Thoracic aorta (tissue), 2 donors: ENCODE measurements at regions not wholly inside any gene's neighbourhood (a gene's known extent, or its start where the extent isn't known, plus 50 kb on each side); places are given as distances from the start of the nearest gene placed in this dataset.

ENCODE experiments used
- ATAC-seq: fragments of 150-250 bp; one replicate; pipeline ENCODE4 v1.8.0; 2017; ENCODE audit warnings: low read depth; ENCODE audit not compliant: insufficient number of reproducible peaks, low FRiP score
- DNase-seq: peaks from one replicate; pipeline ENCODE4 v3.0.0-alpha.2; 2020; ENCODE audit warnings: low spot score
- H3K27ac ChIP-seq, 2 donors: fragments of 200-600 bp; sonication (generic); 1 replicate in 1 of 2; 2 replicates in 1 of 2; pipeline ENCODE4 v1.5.1; 2016; ENCODE audit warnings: mild to moderate bottlenecking in 2 of 2, moderate library complexity in 2 of 2
- H3K27me3 ChIP-seq: fragments of 200-600 bp; sonication (generic); replicated peaks from 2 replicates; pipeline ENCODE4 v1.6.0; 2016; ENCODE audit warnings: mild to moderate bottlenecking; ENCODE audit not compliant: insufficient read depth
- H3K36me3 ChIP-seq: fragments of 200-600 bp; sonication (generic); one replicate; pipeline ENCODE4 v1.5.1; 2016
- H3K4me1 ChIP-seq, 2 donors: fragments of 200-600 bp; sonication (generic); 1 replicate in 1 of 2; 2 replicates in 1 of 2; pipeline versions ENCODE4 v1.5.1 to v1.6.0; 2016; ENCODE audit warnings: low read depth in 2 of 2, mild to moderate bottlenecking in 1 of 2; ENCODE audit not compliant: control insufficient read depth in 1 of 2
- H3K4me3 ChIP-seq: fragments of 200-600 bp; sonication (generic); 2 replicates; pipeline ENCODE4 v1.5.1; 2016; ENCODE audit warnings: mild to moderate bottlenecking
- H3K9me3 ChIP-seq: fragments of 200-600 bp; sonication (generic); 2 replicates; pipeline ENCODE4 v1.5.1; 2016
- TF ChIP-seq, protein P1 (sequence below): fragments of 200-600 bp; sonication (generic); IDR thresholded peaks from one replicate; pipeline ENCODE4 v1.5.1; 2019; ENCODE audit warnings: antibody characterized with exemption

DNA sequence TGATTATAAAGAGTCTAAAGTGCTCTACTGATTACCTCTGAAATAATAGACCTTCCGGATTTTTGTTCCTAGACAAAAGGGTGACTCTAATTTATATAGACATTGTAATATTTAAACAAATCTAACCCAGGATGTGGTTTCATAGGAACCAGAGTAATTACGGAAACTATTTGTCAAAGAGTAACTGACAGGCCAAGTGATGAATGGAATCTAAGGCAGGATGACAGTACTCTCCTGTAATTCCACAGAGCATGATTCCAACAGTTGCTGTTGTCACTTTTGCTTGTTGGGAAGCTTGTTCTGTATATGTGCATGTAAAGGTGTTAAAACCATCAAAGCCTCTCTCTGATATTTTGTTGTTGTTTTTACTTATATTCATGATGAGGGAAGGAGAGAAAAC is 1141.0 kb downstream of the IGSF11 start:
- Histone ChIP-seq H3K4me3 (no peak overlapping the region), H3K36me3 (no peaks in the 10 kb centered on the region), H3K9me3 (no peaks in the 10 kb centered on the region), H3K4me1 (no peaks in the 10 kb centered on the region), H3K27me3 (no peaks in the 10 kb centered on the region), H3K27ac (no peak overlapping the region)
- no peak for ATAC-seq
- DNase-seq = no peak
- TF ChIP-seq, protein P1, sequence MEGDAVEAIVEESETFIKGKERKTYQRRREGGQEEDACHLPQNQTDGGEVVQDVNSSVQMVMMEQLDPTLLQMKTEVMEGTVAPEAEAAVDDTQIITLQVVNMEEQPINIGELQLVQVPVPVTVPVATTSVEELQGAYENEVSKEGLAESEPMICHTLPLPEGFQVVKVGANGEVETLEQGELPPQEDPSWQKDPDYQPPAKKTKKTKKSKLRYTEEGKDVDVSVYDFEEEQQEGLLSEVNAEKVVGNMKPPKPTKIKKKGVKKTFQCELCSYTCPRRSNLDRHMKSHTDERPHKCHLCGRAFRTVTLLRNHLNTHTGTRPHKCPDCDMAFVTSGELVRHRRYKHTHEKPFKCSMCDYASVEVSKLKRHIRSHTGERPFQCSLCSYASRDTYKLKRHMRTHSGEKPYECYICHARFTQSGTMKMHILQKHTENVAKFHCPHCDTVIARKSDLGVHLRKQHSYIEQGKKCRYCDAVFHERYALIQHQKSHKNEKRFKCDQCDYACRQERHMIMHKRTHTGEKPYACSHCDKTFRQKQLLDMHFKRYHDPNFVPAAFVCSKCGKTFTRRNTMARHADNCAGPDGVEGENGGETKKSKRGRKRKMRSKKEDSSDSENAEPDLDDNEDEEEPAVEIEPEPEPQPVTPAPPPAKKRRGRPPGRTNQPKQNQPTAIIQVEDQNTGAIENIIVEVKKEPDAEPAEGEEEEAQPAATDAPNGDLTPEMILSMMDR = no peak

- Histone ChIP-seq H3K27me3 (no peaks in the 10 kb centered on the region), H3K9me3 (no peaks in the 10 kb centered on the region), H3K36me3 (no peaks in the 10 kb centered on the region), H3K4me3 (no peak overlapping the region), H3K4me1 (no peaks in the 10 kb centered on the region), H3K27ac (no peak overlapping the region)
- TF ChIP-seq, protein P1 = no peak
- no peak for DNase-seq
- no peak for ATAC-seq
These were observed 1135.7 kb downstream of the IGSF11 start for GRCh38 chr3:117898722-117899522.

GRCh38 chr3:117903226-117903625 is 1131.4 kb downstream of the IGSF11 start:
- TF ChIP-seq, protein P1 = no peak
- H3K27me3 ChIP-seq = no peaks in the 10 kb centered on the region
- H3K27ac ChIP-seq = no peak overlapping the region
- no peaks in the 10 kb centered on the region for H3K9me3 ChIP-seq
- H3K36me3 ChIP-seq = no peaks in the 10 kb centered on the region
- H3K4me3 ChIP-seq = no peak overlapping the region
- H3K4me1 ChIP-seq = no peaks in the 10 kb centered on the region
- no peak for DNase-seq
- no peak for ATAC-seq

GRCh38 chr3:117910820-117911521 is 1123.7 kb downstream of the IGSF11 start:
- Histone ChIP-seq H3K4me3 (no peak overlapping the region), H3K9me3 (no peaks in the 10 kb centered on the region), H3K36me3 (no peaks in the 10 kb centered on the region), H3K27me3 (no peaks in the 10 kb centered on the region), H3K27ac (no peak overlapping the region), H3K4me1 (no peaks in the 10 kb centered on the region)
- TF ChIP-seq, protein P1 = no peak
- ATAC-seq (no peak), DNase-seq (no peak)

- TF ChIP-seq, protein P1 = no peak
- H3K4me3 ChIP-seq = no peak overlapping the region
- ATAC-seq = no peak
- H3K9me3 ChIP-seq = no peaks in the 10 kb centered on the region
- no peaks in the 10 kb centered on the region for H3K36me3 ChIP-seq
- H3K4me1 ChIP-seq = no peaks in the 10 kb centered on the region
- no peaks in the 10 kb centered on the region for H3K27me3 ChIP-seq
- H3K27ac ChIP-seq = no peak overlapping the region
- DNase-seq = no peak
These were observed 1122.3 kb downstream of the IGSF11 start for GRCh38 chr3:117912352-117912751.
